Ishikawa (cell line): ENCODE measurements at regions not wholly inside any gene's neighbourhood (a gene's known extent, or its start where the extent isn't known, plus 50 kb on each side); places are given as distances from the start of the nearest gene placed in this dataset.

Experiments
- CEBPB ChIP-seq: IDR thresholded peaks from 2 replicates; pipeline ENCODE4 v1.6.1; 2012
- CREB1 ChIP-seq: IDR thresholded peaks from 2 replicates; pipeline ENCODE4 v1.6.1; 2012; ENCODE audit warnings: low read depth
- EGR1 ChIP-seq: IDR thresholded peaks from 2 replicates; pipeline ENCODE4 v1.6.1; 2012
- EP300 ChIP-seq: IDR thresholded peaks from 2 replicates; pipeline ENCODE4 v1.6.1; 2012; ENCODE audit warnings: borderline replicate concordance
- FOXM1 ChIP-seq: IDR thresholded peaks from 2 replicates; pipeline ENCODE4 v1.6.1; 2012; ENCODE audit warnings: low read depth, borderline replicate concordance
- NFIC ChIP-seq: IDR thresholded peaks from 2 replicates; pipeline ENCODE4 v1.6.1; 2012
- RAD21 ChIP-seq: IDR thresholded peaks from 2 replicates; pipeline ENCODE4 v1.6.1; 2012; ENCODE audit warnings: low read depth
- TAF1 ChIP-seq: IDR thresholded peaks from 2 replicates; pipeline ENCODE4 v1.6.1; 2012; ENCODE audit warnings: low read depth, mild to moderate bottlenecking
- TCF12 ChIP-seq: IDR thresholded peaks from 2 replicates; pipeline ENCODE4 v1.6.1; 2012; ENCODE audit warnings: low read depth
- TEAD4 ChIP-seq: IDR thresholded peaks from 2 replicates; pipeline ENCODE4 v1.6.1; 2012
- YY1 ChIP-seq: IDR thresholded peaks from 2 replicates; pipeline ENCODE4 v1.6.1; 2012; ENCODE audit warnings: low read depth
- ZBTB7A ChIP-seq: IDR thresholded peaks from 2 replicates; pipeline ENCODE4 v1.6.1; 2012; ENCODE audit warnings: low read depth
- TF ChIP-seq, protein P1 (sequence below): IDR thresholded peaks from 2 replicates; pipeline ENCODE4 v1.6.1; 2012
- TF ChIP-seq, protein P2 (sequence below): IDR thresholded peaks from 2 replicates; pipeline ENCODE4 v1.6.1; 2012; ENCODE audit warnings: low read depth, mild to moderate bottlenecking
- TF ChIP-seq, protein P3 (sequence below): IDR thresholded peaks from 2 replicates; pipeline ENCODE4 v1.6.1; 2012

GRCh38 chr3:35114686-35115085, 524.6 kb upstream of the ARPP21 start:
- TF ChIP-seq, protein P1, sequence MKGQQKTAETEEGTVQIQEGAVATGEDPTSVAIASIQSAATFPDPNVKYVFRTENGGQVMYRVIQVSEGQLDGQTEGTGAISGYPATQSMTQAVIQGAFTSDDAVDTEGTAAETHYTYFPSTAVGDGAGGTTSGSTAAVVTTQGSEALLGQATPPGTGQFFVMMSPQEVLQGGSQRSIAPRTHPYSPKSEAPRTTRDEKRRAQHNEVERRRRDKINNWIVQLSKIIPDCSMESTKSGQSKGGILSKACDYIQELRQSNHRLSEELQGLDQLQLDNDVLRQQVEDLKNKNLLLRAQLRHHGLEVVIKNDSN: no peak
- TF ChIP-seq CEBPB (no peak), EGR1 (no peak), ZBTB7A (no peak)
- TF ChIP-seq, protein P2, sequence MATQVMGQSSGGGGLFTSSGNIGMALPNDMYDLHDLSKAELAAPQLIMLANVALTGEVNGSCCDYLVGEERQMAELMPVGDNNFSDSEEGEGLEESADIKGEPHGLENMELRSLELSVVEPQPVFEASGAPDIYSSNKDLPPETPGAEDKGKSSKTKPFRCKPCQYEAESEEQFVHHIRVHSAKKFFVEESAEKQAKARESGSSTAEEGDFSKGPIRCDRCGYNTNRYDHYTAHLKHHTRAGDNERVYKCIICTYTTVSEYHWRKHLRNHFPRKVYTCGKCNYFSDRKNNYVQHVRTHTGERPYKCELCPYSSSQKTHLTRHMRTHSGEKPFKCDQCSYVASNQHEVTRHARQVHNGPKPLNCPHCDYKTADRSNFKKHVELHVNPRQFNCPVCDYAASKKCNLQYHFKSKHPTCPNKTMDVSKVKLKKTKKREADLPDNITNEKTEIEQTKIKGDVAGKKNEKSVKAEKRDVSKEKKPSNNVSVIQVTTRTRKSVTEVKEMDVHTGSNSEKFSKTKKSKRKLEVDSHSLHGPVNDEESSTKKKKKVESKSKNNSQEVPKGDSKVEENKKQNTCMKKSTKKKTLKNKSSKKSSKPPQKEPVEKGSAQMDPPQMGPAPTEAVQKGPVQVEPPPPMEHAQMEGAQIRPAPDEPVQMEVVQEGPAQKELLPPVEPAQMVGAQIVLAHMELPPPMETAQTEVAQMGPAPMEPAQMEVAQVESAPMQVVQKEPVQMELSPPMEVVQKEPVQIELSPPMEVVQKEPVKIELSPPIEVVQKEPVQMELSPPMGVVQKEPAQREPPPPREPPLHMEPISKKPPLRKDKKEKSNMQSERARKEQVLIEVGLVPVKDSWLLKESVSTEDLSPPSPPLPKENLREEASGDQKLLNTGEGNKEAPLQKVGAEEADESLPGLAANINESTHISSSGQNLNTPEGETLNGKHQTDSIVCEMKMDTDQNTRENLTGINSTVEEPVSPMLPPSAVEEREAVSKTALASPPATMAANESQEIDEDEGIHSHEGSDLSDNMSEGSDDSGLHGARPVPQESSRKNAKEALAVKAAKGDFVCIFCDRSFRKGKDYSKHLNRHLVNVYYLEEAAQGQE: no peak

DNA sequence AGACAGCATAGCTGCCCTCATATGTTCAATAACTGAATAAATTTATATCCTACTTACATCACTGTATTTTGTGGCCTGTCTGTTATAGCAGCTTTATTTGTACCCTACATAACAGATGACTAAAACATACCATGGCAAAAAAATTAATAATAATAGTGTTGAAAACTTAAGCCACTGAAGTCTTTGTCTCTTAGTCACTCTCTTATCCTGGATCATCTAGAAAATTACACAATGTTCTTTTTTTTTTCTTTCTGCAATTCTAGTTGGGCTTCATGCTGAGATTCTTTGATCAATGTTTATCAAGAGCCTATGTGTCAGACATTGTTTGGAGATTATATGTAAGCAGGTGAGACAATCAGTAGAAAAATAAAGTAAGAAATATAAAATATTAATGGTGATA, 519.3 kb upstream of the ARPP21 start:
- TF ChIP-seq TCF12: no peak

- TF ChIP-seq, protein P1: no peak
- no peak for TF ChIP-seq RAD21
- TF ChIP-seq TCF12: no peak
- TF ChIP-seq FOXM1: no peak
- TF ChIP-seq, protein P3, sequence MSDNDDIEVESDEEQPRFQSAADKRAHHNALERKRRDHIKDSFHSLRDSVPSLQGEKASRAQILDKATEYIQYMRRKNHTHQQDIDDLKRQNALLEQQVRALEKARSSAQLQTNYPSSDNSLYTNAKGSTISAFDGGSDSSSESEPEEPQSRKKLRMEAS: no peak
- no peak for TF ChIP-seq EGR1
- no peak for TF ChIP-seq YY1
- TF ChIP-seq CREB1: no peak
- no peak for TF ChIP-seq TAF1
- TF ChIP-seq EP300: no peak
- TF ChIP-seq TEAD4: no peak
- TF ChIP-seq, protein P2: no peak
- TF ChIP-seq CEBPB: no peak
- no peak for TF ChIP-seq ZBTB7A
- TF ChIP-seq NFIC: no peak
Measured at GRCh38 chr3:35137612-35138011, 501.7 kb upstream of the ARPP21 start.

DNA sequence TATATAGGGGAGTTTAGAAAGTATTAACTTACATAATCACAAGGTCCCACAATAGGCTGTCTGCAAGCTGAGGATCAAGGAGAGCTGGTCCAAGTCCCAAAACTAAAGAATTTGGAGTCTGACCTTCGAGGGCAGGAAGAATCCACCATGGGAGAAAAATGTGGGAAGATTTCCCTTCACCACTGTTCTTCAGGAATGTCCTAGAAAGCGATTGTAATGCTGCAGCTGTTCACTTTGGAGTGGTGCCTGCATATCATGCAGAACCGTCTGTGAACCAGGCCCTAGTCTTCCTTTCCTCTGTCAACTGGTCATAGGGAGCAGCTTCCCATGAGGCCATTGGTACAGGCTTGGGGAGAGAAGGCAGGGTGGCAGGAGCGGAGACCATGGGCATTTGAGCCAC, 497.9 kb upstream of the ARPP21 start:
- TF ChIP-seq ZBTB7A (no peak), EP300 (no peak)
- TF ChIP-seq, protein P3: no peak

GRCh38 chr3:35144011-35144410, 495.3 kb upstream of the ARPP21 start:
- TF ChIP-seq, protein P2: no peak
- TF ChIP-seq TEAD4 (no peak), CEBPB (no peak), RAD21 (no peak), CREB1 (no peak), EGR1 (no peak), EP300 (no peak), FOXM1 (no peak), NFIC (no peak), ZBTB7A (no peak), TCF12 (no peak), YY1 (no peak), TAF1 (no peak)
- TF ChIP-seq, protein P3: no peak
- TF ChIP-seq, protein P1: no peak
